ENCODE measurements at regions not wholly inside any gene's neighbourhood (a gene's known extent, or its start where the extent isn't known, plus 50 kb on each side); places are given as distances from the start of the nearest gene placed in this dataset.

GRCh38 chr5:110019119-110019518 lies 329.4 kb downstream of the MAN2A1 start:
- TF ChIP-seq CTCF (IDR thresholded peaks at IDR 0.05) (no peak), POLR2AphosphoS5 (IDR thresholded peaks at IDR 0.05) (no peak)
